GM23338 (cell line): ENCODE measurements at regions not wholly inside any gene's neighbourhood (a gene's known extent, or its start where the extent isn't known, plus 50 kb on each side); places are given as distances from the start of the nearest gene placed in this dataset.

ENCODE experiments used
- EZH2 ChIP-seq: fragments of 200-600 bp; sonication (generic); IDR thresholded peaks from one replicate; pipeline ENCODE4 v1.8.0; 2017; ENCODE audit warnings: antibody characterized with exemption, mild to moderate bottlenecking, low read depth; ENCODE audit not compliant: unreplicated experiment
- EZH2phosphoT487 ChIP-seq: fragments of 200-600 bp; sonication (generic); IDR thresholded peaks from one replicate; pipeline ENCODE4 v1.8.1; 2018; ENCODE audit warnings: antibody characterized with exemption; ENCODE audit not compliant: unreplicated experiment
- POLR2AphosphoS5 ChIP-seq: IDR thresholded peaks from 2 replicates; pipeline ENCODE4 v1.6.1; 2016; ENCODE audit warnings: antibody characterized with exemption, low read depth
- TF ChIP-seq, protein P1 (sequence below), 2 experiments: fragments of 200-600 bp in 1 of 2; sonication (generic) in 1 of 2; conservative IDR thresholded peaks; 2 replicates each; pipeline versions ENCODE4 v1.5.1 to v1.6.1; 2016 to 2017; ENCODE audit warnings: antibody characterized with exemption in 2 of 2, low read depth in 2 of 2, mild to moderate bottlenecking in 2 of 2, moderate library complexity in 1 of 2
- TF ChIP-seq, protein P2 (sequence below): IDR thresholded peaks from one replicate; pipeline ENCODE4 v1.6.1; 2018; ENCODE audit warnings: antibody characterized with exemption; ENCODE audit not compliant: unreplicated experiment

- TF ChIP-seq, protein P1, sequence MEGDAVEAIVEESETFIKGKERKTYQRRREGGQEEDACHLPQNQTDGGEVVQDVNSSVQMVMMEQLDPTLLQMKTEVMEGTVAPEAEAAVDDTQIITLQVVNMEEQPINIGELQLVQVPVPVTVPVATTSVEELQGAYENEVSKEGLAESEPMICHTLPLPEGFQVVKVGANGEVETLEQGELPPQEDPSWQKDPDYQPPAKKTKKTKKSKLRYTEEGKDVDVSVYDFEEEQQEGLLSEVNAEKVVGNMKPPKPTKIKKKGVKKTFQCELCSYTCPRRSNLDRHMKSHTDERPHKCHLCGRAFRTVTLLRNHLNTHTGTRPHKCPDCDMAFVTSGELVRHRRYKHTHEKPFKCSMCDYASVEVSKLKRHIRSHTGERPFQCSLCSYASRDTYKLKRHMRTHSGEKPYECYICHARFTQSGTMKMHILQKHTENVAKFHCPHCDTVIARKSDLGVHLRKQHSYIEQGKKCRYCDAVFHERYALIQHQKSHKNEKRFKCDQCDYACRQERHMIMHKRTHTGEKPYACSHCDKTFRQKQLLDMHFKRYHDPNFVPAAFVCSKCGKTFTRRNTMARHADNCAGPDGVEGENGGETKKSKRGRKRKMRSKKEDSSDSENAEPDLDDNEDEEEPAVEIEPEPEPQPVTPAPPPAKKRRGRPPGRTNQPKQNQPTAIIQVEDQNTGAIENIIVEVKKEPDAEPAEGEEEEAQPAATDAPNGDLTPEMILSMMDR (conservative IDR thresholded peaks at IDR 0.05; ENCODE audit: low read depth in 2 of 2) = no peak
- TF ChIP-seq, protein P2, sequence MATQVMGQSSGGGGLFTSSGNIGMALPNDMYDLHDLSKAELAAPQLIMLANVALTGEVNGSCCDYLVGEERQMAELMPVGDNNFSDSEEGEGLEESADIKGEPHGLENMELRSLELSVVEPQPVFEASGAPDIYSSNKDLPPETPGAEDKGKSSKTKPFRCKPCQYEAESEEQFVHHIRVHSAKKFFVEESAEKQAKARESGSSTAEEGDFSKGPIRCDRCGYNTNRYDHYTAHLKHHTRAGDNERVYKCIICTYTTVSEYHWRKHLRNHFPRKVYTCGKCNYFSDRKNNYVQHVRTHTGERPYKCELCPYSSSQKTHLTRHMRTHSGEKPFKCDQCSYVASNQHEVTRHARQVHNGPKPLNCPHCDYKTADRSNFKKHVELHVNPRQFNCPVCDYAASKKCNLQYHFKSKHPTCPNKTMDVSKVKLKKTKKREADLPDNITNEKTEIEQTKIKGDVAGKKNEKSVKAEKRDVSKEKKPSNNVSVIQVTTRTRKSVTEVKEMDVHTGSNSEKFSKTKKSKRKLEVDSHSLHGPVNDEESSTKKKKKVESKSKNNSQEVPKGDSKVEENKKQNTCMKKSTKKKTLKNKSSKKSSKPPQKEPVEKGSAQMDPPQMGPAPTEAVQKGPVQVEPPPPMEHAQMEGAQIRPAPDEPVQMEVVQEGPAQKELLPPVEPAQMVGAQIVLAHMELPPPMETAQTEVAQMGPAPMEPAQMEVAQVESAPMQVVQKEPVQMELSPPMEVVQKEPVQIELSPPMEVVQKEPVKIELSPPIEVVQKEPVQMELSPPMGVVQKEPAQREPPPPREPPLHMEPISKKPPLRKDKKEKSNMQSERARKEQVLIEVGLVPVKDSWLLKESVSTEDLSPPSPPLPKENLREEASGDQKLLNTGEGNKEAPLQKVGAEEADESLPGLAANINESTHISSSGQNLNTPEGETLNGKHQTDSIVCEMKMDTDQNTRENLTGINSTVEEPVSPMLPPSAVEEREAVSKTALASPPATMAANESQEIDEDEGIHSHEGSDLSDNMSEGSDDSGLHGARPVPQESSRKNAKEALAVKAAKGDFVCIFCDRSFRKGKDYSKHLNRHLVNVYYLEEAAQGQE = no peak
- TF ChIP-seq EZH2phosphoT487 (no peak), EZH2 (no peak), POLR2AphosphoS5 (no peak)
Measured at GRCh38 chr22:34638128-34638527, 427.8 kb upstream of the ISX start.
